K562 (cell line): ENCODE measurements at regions not wholly inside any gene's neighbourhood (a gene's known extent, or its start where the extent isn't known, plus 50 kb on each side); places are given as distances from the start of the nearest gene placed in this dataset.

Experiments used
- ATAC-seq: fragments of 200-7000 bp; cut with Tn5 transposase; 3 replicates; pipeline ENCODE4 v1.9.1; 2020; ENCODE audit warnings: moderate library complexity
- BruUV-seq: library from RNA; stranded (reverse); fragments of 400-500 nt; replicated peaks from 2 replicates; lab custom pipeline; 2021; lab: Mats Ljungman, UMichigan
- CTCF ChIA-PET: fragments of 300-600 bp; formaldehyde crosslinking; extraction: SDS; loops from one replicate; lab custom pipeline; 2021; ENCODE audit warnings: low intra/inter-chr PET ratio; lab: Yijun Ruan, JAX
- POLR2A ChIA-PET: fragments of 300-600, 350-650 bp; sonication (Branson Sonifier 250); formaldehyde crosslinking; extraction: SDS; loops from one replicate; lab custom pipeline; 2021; ENCODE audit warnings: antibody characterized with exemption, inconsistent platforms; lab: Yijun Ruan, JAX
- DNase-seq, 4 experiments: peaks; one replicate each; pipeline versions ENCODE4 v3.0.0 to v3.0.0-alpha.2; 2011 to 2018; ENCODE audit warnings: low spot score in 3 of 4, mixed read lengths in 3 of 4; ENCODE audit errors: extremely low read depth in 1 of 4
- FAIRE-seq: peaks from 2 replicates; lab custom pipeline; 2011; peaks lifted over from hg19 to GRCh38; lab: Jason Lieb, UNC
- H2AFZ ChIP-seq: 2 replicates; pipeline ENCODE4 v1.6.0; 2011; ENCODE audit warnings: low read depth, low read length, control low read depth, inconsistent platforms
- H3K27ac ChIP-seq: fragments of 200-600 bp; 3 replicates; pipeline ENCODE4 v1.8.0; 2011; ENCODE audit warnings: low read depth, mild to moderate bottlenecking, control low read depth, inconsistent platforms, low read length, moderate library complexity, mixed read lengths; ENCODE audit errors: extremely low read depth
- H3K27me3 ChIP-seq, 2 experiments: fragments of 300-600 bp in 1 of 2; 2 replicates in 1 of 2; 3 replicates in 1 of 2; pipeline versions ENCODE4 v1.6.0 to v1.8.0; 2011; ENCODE audit warnings: inconsistent platforms in 2 of 2, low read length in 2 of 2, mild to moderate bottlenecking in 1 of 2, mixed read lengths in 1 of 2, moderate library complexity in 1 of 2; ENCODE audit not compliant: control insufficient read depth in 2 of 2, insufficient read depth in 2 of 2
- H3K36me3 ChIP-seq: fragments of 300-600 bp; 3 replicates; pipeline ENCODE4 v1.8.0; 2011; ENCODE audit warnings: mild to moderate bottlenecking, low read length, inconsistent platforms; ENCODE audit not compliant: control insufficient read depth, insufficient read depth
- H3K4me1 ChIP-seq, 2 experiments: fragments of 200-600 bp in 1 of 2; replicated peaks in 1 of 2; 2 replicates in 1 of 2; 3 replicates in 1 of 2; pipeline versions ENCODE4 v1.5.1 to v1.8.0; 2011; ENCODE audit warnings: inconsistent platforms in 2 of 2, low read length in 2 of 2, mild to moderate bottlenecking in 1 of 2, mixed read lengths in 1 of 2, moderate library complexity in 1 of 2; ENCODE audit not compliant: control insufficient read depth in 2 of 2, insufficient read depth in 2 of 2
- H3K4me2 ChIP-seq: 2 replicates; pipeline ENCODE4 v1.6.1; 2011; ENCODE audit warnings: low read length, control low read depth, inconsistent platforms, mixed read lengths; ENCODE audit not compliant: insufficient read depth
- H3K4me3 ChIP-seq: fragments of 200-600 bp; sonication (generic), shearing (Covaris generic); 2 replicates; pipeline ENCODE4 v1.5.1; 2016; ENCODE audit warnings: control low read depth, inconsistent platforms
- H3K79me2 ChIP-seq: fragments of 200-600 bp; 3 replicates; pipeline ENCODE4 v1.8.0; 2011; ENCODE audit warnings: low read length, inconsistent platforms; ENCODE audit not compliant: control insufficient read depth, insufficient read depth
- H3K9ac ChIP-seq, 2 experiments: 2 replicates each; pipeline versions ENCODE4 v1.6.0 to v1.6.1; 2011; ENCODE audit warnings: low read depth in 2 of 2, low read length in 2 of 2, control low read depth in 1 of 2, inconsistent platforms in 1 of 2, mild to moderate bottlenecking in 1 of 2, mixed read lengths in 1 of 2; ENCODE audit not compliant: insufficient read depth in 1 of 2
- H3K9me1 ChIP-seq: one replicate; pipeline ENCODE4 v1.6.0; 2011; ENCODE audit warnings: inconsistent platforms, mild to moderate bottlenecking, low read length, moderate library complexity; ENCODE audit not compliant: control insufficient read depth, insufficient read depth
- H3K9me3 ChIP-seq: replicated peaks from 2 replicates; pipeline ENCODE4 v1.5.1; 2011; ENCODE audit warnings: low read depth, low read length, inconsistent platforms; ENCODE audit not compliant: control insufficient read depth, insufficient read depth
- H4K20me1 ChIP-seq: replicated peaks from 2 replicates; pipeline ENCODE4 v1.6.1; 2011; ENCODE audit warnings: low read length, inconsistent platforms, mixed read lengths; ENCODE audit not compliant: control insufficient read depth, insufficient read depth
- ATF1 ChIP-seq, 2 experiments: fragments of 450-650 bp in 1 of 2; IDR thresholded peaks; 2 replicates each; pipeline ENCODE4 v1.6.1; 2016; ENCODE audit warnings: missing compliant biosample characterization in 1 of 2, missing genetic modification characterization in 1 of 2
- BHLHE40 ChIP-seq: IDR thresholded peaks from 2 replicates; pipeline ENCODE4 v1.6.1; 2011; ENCODE audit warnings: low read length, improper control_type of control experiment
- CTBP1 ChIP-seq: fragments of 450-650 bp; IDR thresholded peaks from 2 replicates; pipeline ENCODE4 v1.6.1; 2016; ENCODE audit warnings: borderline replicate concordance
- FOXJ3 ChIP-seq: sonication (generic); formaldehyde crosslinking; IDR thresholded peaks from 2 replicates; pipeline ENCODE4 v1.4.0; 2020; ENCODE audit warnings: mild to moderate bottlenecking, missing genetic modification reagents
- HEY1 ChIP-seq: fragments of 250-450 bp; sonication (Bioruptor Pico); IDR thresholded peaks from 2 replicates; pipeline ENCODE4 v1.5.0; 2020; ENCODE audit warnings: mild to moderate bottlenecking, moderate library complexity, borderline replicate concordance
- MCM3 ChIP-seq: fragments of 450-650 bp; IDR thresholded peaks from 2 replicates; pipeline ENCODE4 v1.6.1; 2016
- NFATC3 ChIP-seq: fragments of 450-650 bp; IDR thresholded peaks from 2 replicates; pipeline ENCODE4 v1.6.1; 2017; ENCODE audit warnings: mild to moderate bottlenecking
- WGBS: fragments of 100-300 bp; shearing (Covaris generic); methylation state at CpG from one replicate; pipeline ENCODE4 v1.1.6; 2016; ENCODE audit warnings: low coverage, mixed read lengths; ENCODE audit not compliant: insufficient coverage; ENCODE audit errors: missing lambda C conversion rate; 5-methylcytosine and 5-hydroxymethylcytosine counted together
- in situ Hi-C: fragments of 300-500 bp; cut with MboI; formaldehyde crosslinking; loops from 4 replicates; pipeline ENCODE4 v1.15.0; 2018; ENCODE audit warnings: inconsistent platforms, mixed read lengths
- intact Hi-C: fragments of 100-400 bp; cut with micrococcal nuclease; formaldehyde crosslinking; loops from 2 replicates; pipeline ENCODE4 v1.14.2; 2022
- TF ChIP-seq, protein P1 (sequence below): fragments of 250-450 bp; sonication (Bioruptor Pico); IDR thresholded peaks from 2 replicates; pipeline ENCODE4 v1.8.0; 2022; ENCODE audit warnings: inconsistent platforms, mild to moderate bottlenecking, moderate library complexity, borderline replicate concordance
- TF ChIP-seq, protein P2 (sequence below): sonication (generic); formaldehyde crosslinking; IDR thresholded peaks from 2 replicates; pipeline ENCODE4 v1.8.0; 2022; ENCODE audit warnings: mild to moderate bottlenecking, missing genetic modification reagents, borderline replicate concordance

GRCh38 chr3:194880940-194881925 is 195.6 kb downstream of the FAM43A start (continued):
- TF ChIP-seq, protein P1, sequence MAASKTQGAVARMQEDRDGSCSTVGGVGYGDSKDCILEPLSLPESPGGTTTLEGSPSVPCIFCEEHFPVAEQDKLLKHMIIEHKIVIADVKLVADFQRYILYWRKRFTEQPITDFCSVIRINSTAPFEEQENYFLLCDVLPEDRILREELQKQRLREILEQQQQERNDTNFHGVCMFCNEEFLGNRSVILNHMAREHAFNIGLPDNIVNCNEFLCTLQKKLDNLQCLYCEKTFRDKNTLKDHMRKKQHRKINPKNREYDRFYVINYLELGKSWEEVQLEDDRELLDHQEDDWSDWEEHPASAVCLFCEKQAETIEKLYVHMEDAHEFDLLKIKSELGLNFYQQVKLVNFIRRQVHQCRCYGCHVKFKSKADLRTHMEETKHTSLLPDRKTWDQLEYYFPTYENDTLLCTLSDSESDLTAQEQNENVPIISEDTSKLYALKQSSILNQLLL (CRISPR knock-in tag), result no peak
- no peak for TF ChIP-seq ATF1 (CRISPR knock-in tag; IDR thresholded peaks at IDR 0.05)
- TF ChIP-seq ATF1 (tag; IDR thresholded peaks at IDR 0.05), result no peak
- no peak for TF ChIP-seq BHLHE40
- no peak for TF ChIP-seq FOXJ3 (CRISPR knock-in tag)
- TF ChIP-seq NFATC3, result no peak
- TF ChIP-seq CTBP1, result no peak
- no peak for TF ChIP-seq MCM3

GRCh38 chr3:194884649-194885315 is 199.1 kb downstream of the FAM43A start:
- H4K20me1 ChIP-seq, result no peaks in the 10 kb centered on the region
- H3K27me3 ChIP-seq, result peaks cover 0 to 18% of the 10 kb centered on the region in 2 experiments; a peak in 2 of 5 replicates
- no peak for TF ChIP-seq HEY1 (CRISPR knock-in tag)
- TF ChIP-seq, protein P2, sequence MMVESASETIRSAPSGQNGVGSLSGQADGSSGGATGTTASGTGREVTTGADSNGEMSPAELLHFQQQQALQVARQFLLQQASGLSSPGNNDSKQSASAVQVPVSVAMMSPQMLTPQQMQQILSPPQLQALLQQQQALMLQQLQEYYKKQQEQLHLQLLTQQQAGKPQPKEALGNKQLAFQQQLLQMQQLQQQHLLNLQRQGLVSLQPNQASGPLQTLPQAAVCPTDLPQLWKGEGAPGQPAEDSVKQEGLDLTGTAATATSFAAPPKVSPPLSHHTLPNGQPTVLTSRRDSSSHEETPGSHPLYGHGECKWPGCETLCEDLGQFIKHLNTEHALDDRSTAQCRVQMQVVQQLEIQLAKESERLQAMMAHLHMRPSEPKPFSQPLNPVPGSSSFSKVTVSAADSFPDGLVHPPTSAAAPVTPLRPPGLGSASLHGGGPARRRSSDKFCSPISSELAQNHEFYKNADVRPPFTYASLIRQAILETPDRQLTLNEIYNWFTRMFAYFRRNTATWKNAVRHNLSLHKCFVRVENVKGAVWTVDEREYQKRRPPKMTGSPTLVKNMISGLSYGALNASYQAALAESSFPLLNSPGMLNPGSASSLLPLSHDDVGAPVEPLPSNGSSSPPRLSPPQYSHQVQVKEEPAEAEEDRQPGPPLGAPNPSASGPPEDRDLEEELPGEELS (CRISPR knock-in tag), result no peak
- no peaks in the 10 kb centered on the region for H3K79me2 ChIP-seq
- DNase-seq, result no peak
- H3K4me2 ChIP-seq, result no peak overlapping the region
- BruUV-seq, result no TSS peak
- no peaks in the 10 kb centered on the region for H3K9me1 ChIP-seq
- no peak overlapping the region for H3K4me3 ChIP-seq
- no peak overlapping the region for H3K9ac ChIP-seq
- no peak overlapping the region for H3K27ac ChIP-seq
- in situ Hi-C loops, result no loop called here
- no peaks in the 10 kb centered on the region for H3K36me3 ChIP-seq
- no peak overlapping the region for H2AFZ ChIP-seq
- ChIA-PET POLR2A (no interaction called here), CTCF (no interaction called here)
- 2% methylated on average over 6 of the region's 6 CpGs for WGBS
- no peak for ATAC-seq
- intact Hi-C loops, result no loop called here
- FAIRE-seq, result no peak
- no peaks in the 10 kb centered on the region for H3K4me1 ChIP-seq
- H3K9me3 ChIP-seq, result no peaks in the 10 kb centered on the region; the same call in 1 of the 2 replicates
